Gastrocnemius medialis (tissue), 4 donors: ENCODE measurements at regions not wholly inside any gene's neighbourhood (a gene's known extent, or its start where the extent isn't known, plus 50 kb on each side); places are given as distances from the start of the nearest gene placed in this dataset.

ENCODE experiments used
- ATAC-seq, 2 donors: fragments of 150-250 bp; one replicate each; pipeline ENCODE4 v1.9.1; 2016
- DNase-seq, 2 donors: peaks; one replicate each; pipeline ENCODE4 v3.0.0-alpha.2; 2019
- H3K27ac ChIP-seq, 4 donors: fragments of 200-600 bp; sonication (generic); 1 replicate in 1 of 4; 2 replicates in 3 of 4; pipeline ENCODE4 v1.5.1; 2016 to 2018; ENCODE audit warnings: mild to moderate bottlenecking in 2 of 4, moderate library complexity in 1 of 4
- H3K27me3 ChIP-seq, 3 donors: fragments of 200-600 bp; sonication (generic) in 2 of 3; 1 replicate in 1 of 3; 2 replicates in 2 of 3; pipeline versions ENCODE4 v1.5.1 to v1.6.0; 2016 to 2019; ENCODE audit warnings: mild to moderate bottlenecking in 1 of 3, moderate library complexity in 1 of 3
- H3K36me3 ChIP-seq, 2 donors: fragments of 200-600 bp; sonication (generic) in 1 of 2; one replicate each; pipeline ENCODE4 v1.5.1; 2017 to 2018
- H3K4me1 ChIP-seq, 2 donors: fragments of 200-600 bp; sonication (generic) in 1 of 2; one replicate each; pipeline ENCODE4 v1.5.1; 2016 to 2017; ENCODE audit warnings: mild to moderate bottlenecking in 2 of 2
- H3K4me3 ChIP-seq, 4 donors: fragments of 200-600 bp; sonication (generic) in 3 of 4; 1 replicate in 1 of 4; 2 replicates in 3 of 4; pipeline ENCODE4 v1.5.1; 2016 to 2019; ENCODE audit warnings: mild to moderate bottlenecking in 2 of 4
- H3K9me3 ChIP-seq, 3 donors: fragments of 200-600 bp; sonication (generic) in 2 of 3; 1 replicate in 1 of 3; 2 replicates in 2 of 3; pipeline ENCODE4 v1.5.1; 2016 to 2019
- CTCF ChIP-seq, 5 experiments: fragments of 450-650 bp in 3 of 5; fragments of 200-600 bp in 2 of 5; sonication (generic) in 2 of 5; IDR thresholded peaks in 4 of 5; conservative IDR thresholded peaks in 1 of 5; 1 replicate in 4 of 5; 2 replicates in 1 of 5; pipeline ENCODE4 v1.5.1; 2016 to 2019; ENCODE audit warnings: antibody characterized with exemption in 5 of 5, mild to moderate bottlenecking in 3 of 5, moderate library complexity in 3 of 5
- POLR2A ChIP-seq, 2 donors: fragments of 450-650 bp; IDR thresholded peaks; one replicate each; pipeline ENCODE4 v1.6.1; 2017; ENCODE audit warnings: antibody characterized with exemption in 2 of 2, mild to moderate bottlenecking in 2 of 2, moderate library complexity in 2 of 2
- in situ Hi-C, 4 donors: fragments of 200-750 bp; cut with MboI; loops; one replicate each; pipeline versions ENCODE4 v1.15.0 to v1.8.0; 2017; ENCODE audit warnings: low sequenced_read_pairs in 4 of 4
- intact Hi-C: fragments of 100-400 bp; cut with DNase I; formaldehyde crosslinking; loops from one replicate; pipeline ENCODE4 v1.15.1; 2023; ENCODE audit warnings: low total_unique reads

DNA sequence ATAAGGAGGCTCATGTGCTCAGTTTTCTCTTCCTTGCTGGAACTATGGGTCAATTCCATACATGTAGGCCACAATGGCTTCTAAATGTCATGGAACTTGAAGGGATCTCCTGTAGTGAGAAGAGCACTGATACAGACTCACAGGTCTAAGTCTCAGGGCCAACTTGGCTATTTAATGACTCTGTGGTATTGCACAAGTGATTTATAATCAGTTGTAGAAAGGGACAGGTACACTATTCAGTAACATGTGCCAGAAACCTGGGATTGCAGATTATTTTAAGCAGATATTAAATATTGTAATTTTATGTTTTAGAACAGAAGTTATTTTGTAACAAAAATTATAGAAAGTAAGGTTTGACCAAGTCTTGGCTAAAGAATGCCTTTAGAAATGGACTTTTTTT lies 241.5 kb upstream of the PIK3R1 start:
- Histone ChIP-seq H3K27me3 (no peaks in the 10 kb centered on the region), H3K36me3 (no peaks in the 10 kb centered on the region), H3K4me1 (peaks cover 0 to 9% of the 10 kb centered on the region in 2 donors), H3K27ac (no peak overlapping the region), H3K4me3 (no peak overlapping the region), H3K9me3 (no peaks in the 10 kb centered on the region)
- in situ Hi-C loops, result no loop called here
- DNase-seq, result no peak
- ATAC-seq, result no peak
- intact Hi-C loops, result loop anchor here (10.0 kb wide), 1 partner anchor 281 kb away; no protein-coding TSS in a partner anchor
- no peak for TF ChIP-seq CTCF (IDR thresholded peaks at IDR 0.05 in 4 of 5, conservative IDR thresholded peaks at IDR 0.05 in 1 of 5)

GRCh38 chr5:67971971-67972821 lies 243.4 kb upstream of the PIK3R1 start:
- in situ Hi-C loops, result no loop called here
- H3K27me3 ChIP-seq, result no peaks in the 10 kb centered on the region
- no peak for DNase-seq
- TF ChIP-seq POLR2A (IDR thresholded peaks at IDR 0.05), result no peak
- no peak for TF ChIP-seq CTCF (IDR thresholded peaks at IDR 0.05 in 4 of 5, conservative IDR thresholded peaks at IDR 0.05 in 1 of 5)
- no peaks in the 10 kb centered on the region for H3K9me3 ChIP-seq
- H3K36me3 ChIP-seq, result no peaks in the 10 kb centered on the region
- H3K27ac ChIP-seq, result peak overlapping the region in 3 of 4 donors; percentile 32 to 48 (median 38)
- intact Hi-C loops, result loop anchor here (10.0 kb wide), 1 partner anchor 283 kb away; no protein-coding TSS in a partner anchor
- H3K4me1 ChIP-seq, result peaks cover 0 to 6% of the 10 kb centered on the region in 2 donors
- no peak for ATAC-seq
- no peak overlapping the region for H3K4me3 ChIP-seq

DNA sequence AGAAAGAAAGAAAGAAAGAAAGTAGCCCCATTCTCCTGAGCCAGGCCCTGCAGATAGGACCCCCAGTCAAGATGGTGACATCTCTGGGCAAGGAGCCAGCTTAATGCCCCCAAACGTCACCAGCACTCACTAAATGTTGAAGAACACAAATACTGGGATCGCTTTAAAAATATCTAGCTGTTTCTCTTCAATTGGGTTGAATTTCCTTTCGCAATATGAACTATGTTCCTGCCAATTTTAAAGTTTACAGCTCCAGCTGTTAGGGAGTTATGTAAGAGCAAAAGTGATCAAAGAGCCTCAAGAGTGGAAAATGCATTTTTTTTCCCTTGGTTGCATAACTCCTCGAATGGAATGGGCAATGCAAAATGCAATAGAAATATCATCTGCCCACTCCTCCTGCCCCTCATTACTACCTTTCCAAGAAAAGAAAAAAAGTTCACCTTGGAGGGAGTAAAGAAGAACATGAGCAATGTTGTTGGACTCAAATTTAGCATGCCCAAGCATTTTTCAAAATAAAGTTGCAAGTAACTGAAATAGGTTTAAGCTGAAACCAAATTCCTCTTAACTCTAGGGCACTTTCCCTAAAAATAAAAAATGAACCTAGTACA lies 244.2 kb upstream of the PIK3R1 start:
- in situ Hi-C loops (no loop called here), intact Hi-C loops (loop anchor here (10.0 kb wide), 1 partner anchor 283 kb away; no protein-coding TSS in a partner anchor)
- ATAC-seq (peak; percentile 76 to 86), DNase-seq (peak in 1 of 2 donors; percentile 20)
- H3K36me3 ChIP-seq, result no peaks in the 10 kb centered on the region
- H3K4me3 ChIP-seq, result no peak overlapping the region
- no peaks in the 10 kb centered on the region for H3K27me3 ChIP-seq
- H3K9me3 ChIP-seq, result no peaks in the 10 kb centered on the region
- peaks cover 0 to 5% of the 10 kb centered on the region in 2 donors for H3K4me1 ChIP-seq
- TF ChIP-seq CTCF (IDR thresholded peaks at IDR 0.05 in 4 of 5, conservative IDR thresholded peaks at IDR 0.05 in 1 of 5), result no peak
- no peak for TF ChIP-seq POLR2A (IDR thresholded peaks at IDR 0.05)
- H3K27ac ChIP-seq, result peak overlapping the region; percentile 44 to 56 (median 48)

- no peak for DNase-seq
- no peak for TF ChIP-seq CTCF (IDR thresholded peaks at IDR 0.05 in 4 of 5, conservative IDR thresholded peaks at IDR 0.05 in 1 of 5)
- no peak for TF ChIP-seq POLR2A (IDR thresholded peaks at IDR 0.05)
- intact Hi-C loops, result loop anchor here (10.0 kb wide), 1 partner anchor 285 kb away; no protein-coding TSS in a partner anchor
- peaks cover 0 to 5% of the 10 kb centered on the region in 2 donors for H3K4me1 ChIP-seq
- no peaks in the 10 kb centered on the region for H3K27me3 ChIP-seq
- in situ Hi-C loops, result no loop called here
- ATAC-seq, result no peak
- no peaks in the 10 kb centered on the region for H3K36me3 ChIP-seq
- H3K27ac ChIP-seq, result no peak overlapping the region
- no peaks in the 10 kb centered on the region for H3K9me3 ChIP-seq
- H3K4me3 ChIP-seq, result no peak overlapping the region
These were observed 245.9 kb upstream of the PIK3R1 start for GRCh38 chr5:67969631-67970030.
